ENCODE measurements at regions not wholly inside any gene's neighbourhood (a gene's known extent, or its start where the extent isn't known, plus 50 kb on each side); places are given as distances from the start of the nearest gene placed in this dataset.

DNA sequence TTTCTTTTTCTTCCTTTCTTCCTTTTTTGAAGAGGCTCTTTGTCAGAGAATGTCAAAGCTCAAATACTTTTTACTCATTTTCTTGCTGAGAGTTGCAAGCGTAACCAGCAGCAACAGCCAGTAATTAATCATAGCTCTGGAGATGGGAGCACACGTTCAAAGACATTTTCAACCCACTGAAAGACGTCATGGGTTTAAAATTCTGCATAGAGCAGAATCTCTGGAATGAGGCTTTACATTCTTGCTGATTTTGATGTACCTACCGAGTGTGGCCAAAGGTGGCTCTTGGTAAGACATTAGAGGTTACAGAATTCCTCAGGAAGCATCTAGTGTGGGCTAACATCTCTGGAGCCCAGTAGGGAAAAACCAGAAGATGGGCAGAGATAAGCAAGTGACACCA lies 292.5 kb downstream of the MTX2 start:
- DNase-seq (ENCODE audit: low read depth) = no peak
- no peaks in the 10 kb centered on the region for H3K36me3 ChIP-seq (ENCODE audit: control insufficient read depth, insufficient read depth, low read length)
- H3K27me3 ChIP-seq (ENCODE audit: control insufficient read depth, insufficient read depth, low read length) = no peaks in the 10 kb centered on the region
- TF ChIP-seq, protein P1, sequence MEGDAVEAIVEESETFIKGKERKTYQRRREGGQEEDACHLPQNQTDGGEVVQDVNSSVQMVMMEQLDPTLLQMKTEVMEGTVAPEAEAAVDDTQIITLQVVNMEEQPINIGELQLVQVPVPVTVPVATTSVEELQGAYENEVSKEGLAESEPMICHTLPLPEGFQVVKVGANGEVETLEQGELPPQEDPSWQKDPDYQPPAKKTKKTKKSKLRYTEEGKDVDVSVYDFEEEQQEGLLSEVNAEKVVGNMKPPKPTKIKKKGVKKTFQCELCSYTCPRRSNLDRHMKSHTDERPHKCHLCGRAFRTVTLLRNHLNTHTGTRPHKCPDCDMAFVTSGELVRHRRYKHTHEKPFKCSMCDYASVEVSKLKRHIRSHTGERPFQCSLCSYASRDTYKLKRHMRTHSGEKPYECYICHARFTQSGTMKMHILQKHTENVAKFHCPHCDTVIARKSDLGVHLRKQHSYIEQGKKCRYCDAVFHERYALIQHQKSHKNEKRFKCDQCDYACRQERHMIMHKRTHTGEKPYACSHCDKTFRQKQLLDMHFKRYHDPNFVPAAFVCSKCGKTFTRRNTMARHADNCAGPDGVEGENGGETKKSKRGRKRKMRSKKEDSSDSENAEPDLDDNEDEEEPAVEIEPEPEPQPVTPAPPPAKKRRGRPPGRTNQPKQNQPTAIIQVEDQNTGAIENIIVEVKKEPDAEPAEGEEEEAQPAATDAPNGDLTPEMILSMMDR (IDR thresholded peaks at IDR 0.05; ENCODE audit: insufficient read depth, low read length, poor library complexity, severe bottlenecking) = no peak
- no peak overlapping the region for H3K4me3 ChIP-seq (ENCODE audit: low read depth, low read length)

DNA sequence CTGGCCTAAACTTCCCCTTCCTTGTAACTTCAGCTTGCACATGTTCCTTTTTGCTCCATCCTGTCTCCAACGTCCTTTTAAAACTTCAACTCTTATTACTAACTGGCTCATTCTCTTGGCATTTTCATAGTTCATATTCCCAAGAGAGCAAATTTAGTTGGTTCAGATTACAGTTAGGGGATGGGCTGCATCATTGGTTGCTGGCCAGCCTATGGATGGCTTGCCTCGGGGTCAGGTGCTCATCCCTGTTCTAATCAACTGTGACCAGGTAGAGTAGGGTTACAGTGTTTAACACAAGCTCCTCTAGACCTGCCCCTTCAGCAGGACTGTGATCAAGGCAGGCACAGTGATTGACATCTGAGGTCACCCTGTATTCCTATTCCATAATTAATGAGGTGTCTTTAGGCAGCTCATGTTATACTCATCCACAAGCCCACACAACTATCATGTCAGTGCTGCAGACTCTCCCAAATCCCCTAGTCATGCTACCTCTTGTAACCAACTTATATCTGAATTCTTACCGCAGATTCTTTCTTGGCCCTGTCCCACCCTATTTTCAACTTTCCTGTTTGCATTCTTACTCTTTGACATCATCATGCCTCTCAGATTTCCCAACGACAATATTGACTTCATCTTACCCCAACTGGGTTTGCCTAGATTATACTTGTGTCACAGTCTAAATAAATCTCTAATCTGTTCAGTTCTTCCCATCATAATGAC lies 293.3 kb downstream of the MTX2 start:
- DNase-seq (ENCODE audit: low read depth) = no peak
- Histone ChIP-seq H3K4me3 (ENCODE audit: low read depth, low read length) (no peak overlapping the region), H3K36me3 (ENCODE audit: control insufficient read depth, insufficient read depth, low read length) (no peaks in the 10 kb centered on the region), H3K27me3 (ENCODE audit: control insufficient read depth, insufficient read depth, low read length) (no peaks in the 10 kb centered on the region)
- TF ChIP-seq, protein P1 (IDR thresholded peaks at IDR 0.05; ENCODE audit: insufficient read depth, low read length, poor library complexity, severe bottlenecking) = no peak

DNA sequence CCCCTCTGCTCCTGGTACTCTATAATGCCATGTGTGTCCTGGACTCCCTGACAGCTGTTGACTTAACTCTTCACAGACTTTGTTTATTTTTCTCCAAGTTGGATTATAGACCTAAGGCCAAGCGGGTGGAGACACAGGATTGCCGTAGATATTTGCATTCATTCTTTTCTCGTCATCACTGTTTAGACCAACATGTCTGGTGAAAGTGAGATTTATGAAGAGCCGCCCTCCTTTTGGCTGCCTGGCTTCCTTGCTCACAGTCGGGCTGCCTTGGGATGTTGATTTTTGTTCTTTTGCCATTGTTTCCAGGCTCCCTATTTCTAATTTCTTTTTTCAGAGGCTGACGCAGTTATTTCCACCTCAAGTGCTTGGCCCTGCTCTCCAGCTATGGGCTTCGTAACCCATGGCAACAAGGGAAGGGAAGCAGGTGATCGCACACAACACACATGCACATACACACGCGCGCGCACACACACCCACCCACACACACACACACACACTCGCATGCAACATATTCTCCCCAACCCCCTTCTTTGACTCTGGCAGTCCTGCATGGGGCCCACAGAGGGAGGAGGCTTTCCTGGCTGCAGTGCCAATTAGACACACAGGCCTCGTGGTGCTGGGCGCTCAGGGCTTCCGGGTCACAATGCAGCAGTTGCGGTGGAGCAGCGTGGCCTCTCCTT lies 296.5 kb downstream of the MTX2 start:
- no peak for DNase-seq (ENCODE audit: low read depth)
- H3K36me3 ChIP-seq (ENCODE audit: control insufficient read depth, insufficient read depth, low read length) = no peaks in the 10 kb centered on the region
- no peak overlapping the region for H3K4me3 ChIP-seq (ENCODE audit: low read depth, low read length)
- no peaks in the 10 kb centered on the region for H3K27me3 ChIP-seq (ENCODE audit: control insufficient read depth, insufficient read depth, low read length)
- TF ChIP-seq, protein P1 (IDR thresholded peaks at IDR 0.05; ENCODE audit: insufficient read depth, low read length, poor library complexity, severe bottlenecking) = no peak

DNA sequence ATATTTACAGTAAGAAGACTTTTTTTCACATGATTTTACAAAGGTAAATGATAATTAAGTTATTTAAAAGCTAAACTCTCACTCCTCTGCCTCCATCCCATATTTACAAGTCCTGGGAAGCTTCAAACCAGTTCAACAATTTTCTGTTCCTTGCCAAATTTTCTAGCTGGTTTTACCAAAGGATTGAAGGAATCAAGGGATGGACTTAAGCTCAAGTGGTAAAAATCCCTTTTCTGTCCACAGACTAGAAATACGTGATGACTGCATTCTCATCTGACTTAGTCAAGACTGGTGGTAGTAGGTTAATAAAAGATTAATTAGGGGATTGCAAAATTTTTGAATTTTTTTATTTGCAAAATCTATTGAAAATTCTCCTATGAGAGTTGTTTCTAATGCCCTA lies 297.3 kb downstream of the MTX2 start:
- H3K4me3 ChIP-seq (ENCODE audit: low read depth, low read length) = no peak overlapping the region
- no peak for DNase-seq (ENCODE audit: low read depth)
- TF ChIP-seq, protein P1 (IDR thresholded peaks at IDR 0.05; ENCODE audit: insufficient read depth, low read length, poor library complexity, severe bottlenecking) = no peak
- H3K27me3 ChIP-seq (ENCODE audit: control insufficient read depth, insufficient read depth, low read length) = no peaks in the 10 kb centered on the region
- no peaks in the 10 kb centered on the region for H3K36me3 ChIP-seq (ENCODE audit: control insufficient read depth, insufficient read depth, low read length)

DNA sequence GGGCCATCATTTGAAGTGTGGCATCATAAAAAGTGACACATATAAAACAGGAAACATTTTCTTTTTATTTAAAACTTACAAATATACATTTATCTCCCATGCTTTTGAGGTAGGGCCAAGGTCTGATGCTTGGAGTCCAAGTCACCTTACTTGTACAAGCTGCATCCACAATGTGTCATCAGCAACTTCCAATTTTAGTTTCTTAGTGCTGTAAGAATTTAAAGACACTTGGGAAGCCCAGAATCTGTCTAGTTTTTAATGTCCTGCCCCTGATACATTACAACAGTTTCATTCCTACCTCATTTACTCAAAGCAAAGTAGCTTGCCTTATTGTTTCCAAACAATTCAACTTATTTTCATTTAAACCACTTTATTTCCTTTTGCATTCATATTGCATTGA lies 297.7 kb downstream of the MTX2 start:
- H3K27me3 ChIP-seq (ENCODE audit: control insufficient read depth, insufficient read depth, low read length) = no peaks in the 10 kb centered on the region
- TF ChIP-seq, protein P1 (IDR thresholded peaks at IDR 0.05; ENCODE audit: insufficient read depth, low read length, poor library complexity, severe bottlenecking) = no peak

More for the DNA sequence above, 297.7 kb downstream of the MTX2 start:
- no peak for DNase-seq (ENCODE audit: low read depth)
- Histone ChIP-seq H3K36me3 (ENCODE audit: control insufficient read depth, insufficient read depth, low read length) (no peaks in the 10 kb centered on the region), H3K4me3 (ENCODE audit: low read depth, low read length) (no peak overlapping the region)
